Effector CD4-positive, alpha-beta T cell (primary cell): ENCODE measurements at regions not wholly inside any gene's neighbourhood (a gene's known extent, or its start where the extent isn't known, plus 50 kb on each side); places are given as distances from the start of the nearest gene placed in this dataset.
"Not testable (repeated sequence)": the region's sequence is repeated elsewhere in the genome, so short reads cannot be mapped to it uniquely, and the experiment has no call there.

Source experiments
- DNase-seq: peaks from one replicate; pipeline ENCODE4 v3.0.0-alpha.2; 2020

GRCh38 chr19:27714857-27715256 is 1498.1 kb downstream of the UQCRFS1 start:
- no peak for DNase-seq

GRCh38 chr19:27709496-27709895 is 1503.5 kb downstream of the UQCRFS1 start:
- no peak for DNase-seq

GRCh38 chr19:27708986-27709385 is 1504.0 kb downstream of the UQCRFS1 start:
- not testable (repeated sequence) for DNase-seq

GRCh38 chr19:27707026-27707425 is 1505.9 kb downstream of the UQCRFS1 start:
- not testable (repeated sequence) for DNase-seq

DNA sequence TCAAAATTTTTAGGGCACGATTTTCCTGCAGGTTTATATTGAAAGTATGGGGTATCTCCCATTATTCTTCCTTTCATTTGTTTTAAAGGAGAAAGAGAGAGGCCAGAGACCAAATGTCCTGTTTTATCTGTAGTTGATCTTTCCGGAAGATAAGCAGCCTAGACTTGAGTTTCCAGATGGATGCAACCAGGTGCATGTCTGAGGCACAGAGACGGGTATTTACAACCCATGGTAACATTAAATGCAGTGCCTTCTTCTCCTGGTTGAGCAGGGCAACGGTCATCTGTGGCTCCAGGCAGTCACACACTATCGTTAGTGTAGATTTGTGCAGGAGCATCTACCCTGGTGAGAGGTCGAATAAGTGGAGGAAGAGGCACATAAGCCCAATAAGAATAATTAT is 1507.1 kb downstream of the UQCRFS1 start:
- no peak for DNase-seq

DNA sequence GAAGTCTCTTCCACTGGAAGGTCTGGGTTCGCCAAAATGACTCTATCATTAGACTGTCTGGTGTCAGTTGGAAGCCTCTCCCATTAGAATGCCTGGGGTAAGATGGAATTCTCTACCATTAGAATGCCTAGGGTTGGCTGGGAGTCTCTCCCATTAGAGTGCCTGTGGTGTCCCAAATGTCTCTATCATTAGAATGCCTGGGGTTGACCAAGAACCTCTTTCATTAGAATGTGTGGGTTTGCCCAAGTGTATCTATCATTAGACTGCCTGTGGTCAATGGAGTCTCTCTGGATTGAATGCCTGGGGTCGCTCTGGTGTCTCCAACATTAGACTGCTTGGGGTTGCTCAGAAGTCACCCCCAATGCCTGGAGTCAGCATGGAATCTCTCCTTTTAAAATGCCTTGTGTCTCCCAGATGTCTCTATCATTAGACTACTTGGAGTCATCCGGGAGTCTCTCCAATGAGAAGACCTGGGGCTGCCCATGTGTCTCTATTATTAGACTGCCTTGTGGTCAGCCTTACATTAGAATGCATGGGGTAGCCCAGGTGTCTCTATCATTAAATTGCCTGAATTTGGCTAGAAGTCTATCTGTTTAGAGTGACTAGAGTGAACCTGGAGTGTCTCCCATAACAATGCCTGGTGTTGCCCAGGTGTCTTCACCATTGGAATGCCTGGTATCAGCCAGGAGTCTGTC is 1518.4 kb downstream of the UQCRFS1 start:
- DNase-seq: no peak

DNA sequence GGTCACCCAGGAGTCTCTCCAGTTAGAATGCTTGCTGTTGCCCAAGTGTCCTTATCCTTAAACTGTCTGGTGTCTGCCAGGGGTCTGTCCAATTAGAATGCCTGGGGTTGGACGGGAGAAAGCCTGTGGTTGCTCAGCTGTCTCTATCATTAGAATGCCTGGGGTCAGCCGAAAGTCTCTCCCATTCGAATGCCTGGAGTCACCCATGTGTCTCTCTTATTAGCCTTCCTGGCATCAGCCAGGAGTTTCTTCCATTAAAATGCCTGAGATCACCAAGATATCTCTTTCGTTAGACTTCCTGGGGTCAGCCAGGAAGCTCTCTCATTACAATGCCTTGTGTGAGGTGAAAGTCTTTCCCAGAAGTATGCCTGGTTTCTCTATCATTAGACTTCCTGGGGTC is 1521.0 kb downstream of the UQCRFS1 start:
- DNase-seq: no peak

- DNase-seq: no peak
Observed at GRCh38 chr19:27689734-27690241, 1523.2 kb downstream of the UQCRFS1 start.

GRCh38 chr19:27684293-27684692 is 1528.7 kb downstream of the UQCRFS1 start:
- no peak for DNase-seq

DNA sequence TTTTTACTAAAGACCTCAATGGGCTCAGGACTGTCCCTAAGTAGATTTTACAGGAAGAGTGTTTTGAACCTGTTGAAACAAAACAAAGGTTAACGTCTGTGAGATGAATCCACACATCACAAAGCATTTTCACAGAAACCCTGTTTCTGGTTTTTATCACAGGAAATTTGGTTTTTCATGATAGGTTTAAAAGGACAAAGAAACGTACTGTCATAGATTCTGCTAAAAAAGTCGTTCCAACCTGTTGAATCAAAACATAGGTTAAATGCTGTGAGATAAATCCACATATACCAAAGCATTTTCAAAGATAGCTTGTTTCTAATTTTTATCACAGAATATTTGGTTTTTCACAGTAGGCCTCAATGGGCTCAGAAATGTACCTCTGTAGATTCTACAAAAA is 1531.0 kb downstream of the UQCRFS1 start:
- no peak for DNase-seq

- no peak for DNase-seq
Observed at GRCh38 chr19:27679905-27680304, 1533.0 kb downstream of the UQCRFS1 start.

GRCh38 chr19:27679399-27679798 is 1533.6 kb downstream of the UQCRFS1 start:
- no peak for DNase-seq

GRCh38 chr19:27676877-27677276 is 1536.1 kb downstream of the UQCRFS1 start:
- no peak for DNase-seq

GRCh38 chr19:27676334-27676733 is 1536.6 kb downstream of the UQCRFS1 start:
- no peak for DNase-seq

DNA sequence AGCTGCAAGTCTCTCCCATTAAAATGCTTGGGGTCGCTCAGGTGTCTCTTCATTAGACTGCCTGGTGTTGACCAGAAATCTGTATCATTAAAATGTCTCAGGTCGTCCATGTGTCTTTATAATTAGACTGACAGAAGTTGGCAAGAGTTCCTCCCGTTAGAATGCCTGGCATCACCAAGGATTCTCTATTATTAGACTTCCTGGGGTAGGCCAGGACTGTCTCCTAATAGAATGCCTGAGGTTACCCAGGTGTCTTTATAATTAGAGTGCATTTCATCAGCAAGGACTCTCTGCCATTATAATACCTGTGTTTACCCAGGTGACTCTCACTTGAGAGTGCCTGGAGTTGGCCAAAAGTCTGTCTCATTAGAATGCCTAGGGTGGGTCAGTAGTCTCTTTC is 1537.2 kb downstream of the UQCRFS1 start:
- no peak for DNase-seq

DNA sequence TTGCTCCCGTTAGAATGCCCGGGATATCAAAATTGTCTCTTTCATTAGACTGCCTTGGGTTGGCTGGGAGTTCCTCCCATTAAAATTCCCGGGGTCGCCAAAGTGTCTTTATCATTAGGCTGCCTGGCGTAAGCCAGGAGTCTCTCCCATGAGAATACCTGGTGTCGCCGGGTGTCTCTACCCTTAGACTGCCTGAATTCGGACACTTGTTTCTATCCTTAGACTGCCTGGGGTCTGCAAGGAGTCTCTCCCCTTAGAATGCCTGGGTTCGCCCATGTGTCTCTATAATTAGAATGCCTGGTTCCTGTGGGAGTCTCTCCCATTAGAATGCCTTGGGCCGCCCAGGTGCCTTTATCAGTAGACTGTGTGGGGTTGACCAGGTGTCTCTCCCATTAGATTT is 1538.2 kb downstream of the UQCRFS1 start:
- DNase-seq: no peak

GRCh38 chr19:27673986-27674385 is 1539.0 kb downstream of the UQCRFS1 start:
- DNase-seq: no peak

DNA sequence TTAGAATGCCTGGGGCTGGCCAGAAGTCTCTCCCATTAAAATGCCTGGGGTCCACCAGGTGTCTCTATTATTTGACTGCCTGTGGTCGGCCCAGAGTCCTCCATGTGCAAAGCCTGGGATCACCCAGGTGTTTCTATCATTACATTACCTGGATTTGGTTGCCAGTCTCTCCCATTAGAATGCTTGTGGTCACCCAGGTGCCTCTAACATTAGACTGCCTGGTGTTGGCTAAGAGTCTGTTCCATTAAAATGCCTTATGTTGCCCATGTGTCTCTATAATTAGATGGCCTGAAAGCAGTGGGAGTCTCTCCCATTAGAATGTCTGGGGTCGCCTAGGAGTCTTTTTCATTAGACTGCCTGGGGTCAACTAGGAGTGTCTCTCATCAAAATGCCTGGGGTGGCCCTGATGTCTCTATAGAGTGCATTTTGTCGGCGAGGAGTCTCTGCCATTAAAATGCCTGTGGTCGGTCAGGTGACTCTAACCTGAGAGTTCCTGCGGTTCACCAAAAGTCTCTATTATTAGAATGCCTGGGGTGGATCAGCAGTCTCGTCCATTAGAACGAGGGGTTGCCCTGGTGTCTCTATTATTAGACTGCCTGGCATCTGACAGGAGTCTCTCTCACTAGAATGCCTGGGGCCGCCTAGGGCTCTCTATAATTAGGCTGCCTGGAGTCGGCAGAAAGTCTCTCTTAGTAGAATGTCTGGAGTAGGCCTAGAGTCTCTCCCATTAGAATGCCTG is 1540.5 kb downstream of the UQCRFS1 start:
- no peak for DNase-seq

GRCh38 chr19:27671876-27672275 is 1541.1 kb downstream of the UQCRFS1 start:
- DNase-seq: no peak

GRCh38 chr19:27660428-27660827 is 1552.5 kb downstream of the UQCRFS1 start:
- DNase-seq: no peak

GRCh38 chr19:27657271-27658051 is 1555.5 kb downstream of the UQCRFS1 start:
- no peak for DNase-seq

DNA sequence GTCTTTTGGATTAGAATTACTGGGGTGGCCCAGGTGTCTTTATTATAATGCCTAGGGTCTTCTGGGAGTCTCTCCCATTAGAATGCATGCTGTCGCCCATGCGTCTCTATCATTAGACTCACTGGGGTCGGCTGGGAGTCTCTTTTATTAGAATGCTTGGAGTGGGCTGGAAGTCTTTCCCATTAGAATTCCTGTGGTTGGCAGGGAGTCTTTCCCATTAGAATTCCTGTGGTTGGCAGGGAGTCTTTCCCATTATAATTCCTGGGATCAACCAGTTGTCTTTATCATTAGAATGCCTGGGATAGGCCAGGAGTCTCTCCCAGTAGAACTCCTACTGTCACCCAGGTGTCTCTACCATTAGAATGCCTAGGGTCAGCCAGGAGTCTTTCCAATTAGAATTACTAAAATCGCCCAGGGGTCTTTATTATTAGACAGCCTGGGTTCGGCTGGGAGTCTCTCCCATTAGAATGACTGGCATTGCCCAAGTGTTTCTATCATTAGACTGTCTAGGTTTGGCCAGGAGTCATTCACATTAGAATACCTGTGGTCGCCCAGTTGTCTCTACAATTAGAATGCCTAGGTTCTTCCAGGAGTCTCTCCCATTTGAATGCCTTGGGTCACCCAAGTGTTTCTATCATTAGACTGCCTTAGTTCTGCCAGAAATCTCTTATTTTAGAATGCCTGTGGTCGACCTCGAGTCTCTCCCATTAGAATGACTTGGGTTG is 1558.5 kb downstream of the UQCRFS1 start:
- DNase-seq: no peak

DNA sequence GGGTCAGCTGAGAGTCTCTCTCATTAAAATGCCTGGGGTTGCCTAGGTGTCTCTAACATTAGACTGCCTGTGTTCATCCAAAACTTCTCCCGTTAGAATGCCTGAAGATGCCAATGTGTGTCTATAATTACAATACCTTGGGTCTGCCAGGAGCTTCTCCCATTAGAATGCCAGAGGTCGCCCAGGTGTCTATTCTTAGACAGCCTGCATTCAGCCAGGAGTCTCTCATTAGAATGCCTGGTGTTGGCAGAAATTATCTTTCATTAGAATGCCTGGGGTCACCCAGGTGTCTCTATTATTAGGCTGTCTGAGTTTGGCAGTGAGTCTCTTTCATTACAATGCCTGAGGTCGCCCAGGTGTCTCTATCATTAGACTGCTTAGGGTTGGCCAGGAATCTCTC is 1560.2 kb downstream of the UQCRFS1 start:
- no peak for DNase-seq
